GM21786 (cell line): ENCODE measurements at regions not wholly inside any gene's neighbourhood (a gene's known extent, or its start where the extent isn't known, plus 50 kb on each side); places are given as distances from the start of the nearest gene placed in this dataset.

Experiments
- ATAC-seq: cut with Tn5 transposase; IDR thresholded peaks from one replicate; pipeline ENCODE4 v1.9.1; 2021; ENCODE audit not compliant: unreplicated experiment

DNA sequence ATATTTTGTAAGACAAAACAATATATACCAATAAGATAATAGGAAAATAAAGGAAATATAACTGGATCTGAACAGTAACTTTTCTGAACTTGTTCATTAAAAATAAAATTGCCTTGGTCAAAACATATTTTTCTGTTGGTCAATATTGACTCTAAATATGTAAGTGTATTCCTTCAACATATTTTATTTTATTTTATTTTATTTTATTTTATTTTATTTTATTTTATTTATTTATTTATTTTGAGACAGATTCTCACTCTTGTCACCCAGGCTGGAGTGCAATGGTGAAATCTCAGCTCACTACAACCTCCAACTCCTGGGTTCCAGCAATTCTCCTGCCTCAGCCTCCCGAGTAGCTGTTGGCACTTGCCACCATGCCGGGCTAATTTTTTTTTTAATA is 571.0 kb downstream of the NR2F1-AS1 start:
- ATAC-seq: no peak

DNA sequence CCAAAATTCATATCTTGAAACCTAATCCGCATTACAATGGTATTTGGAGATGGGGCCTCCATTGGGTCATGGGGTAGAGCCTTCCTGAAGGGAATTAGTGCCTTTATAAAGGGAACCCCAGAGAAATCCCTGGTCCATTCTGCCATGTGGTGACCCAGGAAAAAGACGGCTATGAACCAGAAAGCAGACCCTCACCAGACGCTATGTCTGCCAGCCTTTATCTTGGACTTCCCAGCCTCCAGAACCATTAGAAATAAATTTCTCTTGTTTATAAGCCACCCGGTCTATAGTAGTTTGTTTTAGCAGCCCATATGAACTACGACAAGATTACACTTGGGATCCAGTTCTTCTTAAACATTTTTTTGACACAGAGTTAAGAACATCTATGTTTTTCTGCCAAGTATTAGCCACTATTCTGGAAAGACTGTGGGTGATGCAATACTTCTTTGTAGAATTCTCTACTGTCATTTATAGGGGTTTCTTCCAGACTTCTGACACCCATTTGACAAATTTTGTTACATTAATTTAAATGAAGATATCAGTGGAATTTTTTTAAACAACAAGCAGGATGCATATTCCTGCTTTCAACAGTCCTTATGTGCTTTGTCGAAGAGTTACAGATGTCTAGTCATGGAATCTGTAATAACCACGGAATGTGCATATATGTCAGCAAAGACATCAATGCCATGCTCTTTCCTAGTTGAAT is 572.4 kb downstream of the NR2F1-AS1 start:
- no peak for ATAC-seq

DNA sequence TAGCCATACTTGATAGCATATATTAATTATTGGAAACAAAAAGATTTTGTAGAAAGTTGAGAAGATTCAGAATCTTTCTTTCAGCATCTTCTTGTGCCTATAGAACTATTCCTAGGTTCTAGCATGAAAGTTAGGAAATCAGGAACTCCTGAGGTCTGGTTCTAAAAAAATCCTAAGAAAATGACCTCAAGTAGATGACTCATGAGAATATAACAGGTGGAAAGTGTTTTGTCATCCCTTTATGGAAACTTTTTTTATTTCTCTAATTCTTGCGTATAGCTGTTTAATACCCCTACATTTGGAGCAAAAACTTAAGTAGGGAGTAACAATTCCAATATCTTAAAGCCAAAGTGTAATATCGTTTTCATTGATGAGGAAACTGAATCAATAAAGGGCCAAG is 574.1 kb downstream of the NR2F1-AS1 start:
- ATAC-seq: no peak

DNA sequence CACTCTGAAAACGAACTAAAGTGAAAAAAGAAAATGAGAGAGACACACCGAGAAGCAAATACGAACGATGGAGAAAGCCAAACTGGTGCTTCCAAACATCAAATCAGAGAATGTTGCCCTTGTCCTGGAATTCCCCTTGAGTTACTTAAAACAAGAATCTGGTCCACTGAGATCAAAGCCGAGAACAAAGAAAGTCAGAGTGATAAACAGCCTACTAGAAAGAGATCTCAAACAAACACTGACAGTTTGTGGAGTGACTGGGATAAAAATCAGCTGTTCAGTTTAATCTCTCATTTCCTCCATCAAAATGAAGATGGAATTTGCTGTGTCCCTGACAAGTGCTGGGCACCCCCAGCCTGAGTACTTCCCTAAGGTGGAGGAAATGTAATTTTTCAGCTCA is 582.6 kb downstream of the NR2F1-AS1 start:
- ATAC-seq: no peak

DNA sequence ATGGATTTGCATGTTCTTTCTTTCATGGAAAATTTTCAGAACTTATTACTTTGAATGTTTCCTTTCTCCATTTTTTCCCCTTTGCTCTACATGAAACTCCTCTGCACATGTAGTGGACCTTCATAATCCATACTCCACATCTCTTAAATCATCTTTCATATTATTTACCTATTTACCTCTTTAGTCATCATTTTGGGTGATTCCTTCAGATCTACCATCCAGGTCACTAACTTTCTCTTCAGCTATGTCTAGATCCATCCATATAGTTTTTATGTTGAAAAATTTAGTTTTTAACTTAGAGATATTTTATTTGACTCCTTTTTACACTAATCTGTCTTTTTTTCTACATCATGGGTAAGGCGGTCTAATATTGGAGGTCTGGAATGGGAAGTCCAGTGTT is 586.6 kb downstream of the NR2F1-AS1 start:
- ATAC-seq: no peak

DNA sequence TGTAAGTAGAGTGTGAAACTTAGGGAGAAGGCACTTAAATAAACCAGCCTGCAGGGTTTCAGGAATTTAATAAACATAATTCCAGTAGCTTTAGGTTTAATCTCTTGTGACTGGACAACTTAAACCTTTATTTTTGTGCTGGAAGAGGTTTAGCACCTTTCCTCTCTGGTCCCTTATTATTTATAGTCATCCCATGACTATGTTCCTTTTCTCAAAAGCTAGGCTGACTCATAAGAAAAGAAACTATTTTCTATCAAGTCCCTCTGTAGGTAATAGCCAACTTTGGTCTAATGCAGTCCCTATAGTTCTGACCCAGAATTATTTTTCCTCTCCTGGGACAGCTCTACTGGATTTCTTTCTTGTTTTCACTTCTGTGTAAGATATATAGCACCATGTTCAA is 588.9 kb downstream of the NR2F1-AS1 start:
- no peak for ATAC-seq

DNA sequence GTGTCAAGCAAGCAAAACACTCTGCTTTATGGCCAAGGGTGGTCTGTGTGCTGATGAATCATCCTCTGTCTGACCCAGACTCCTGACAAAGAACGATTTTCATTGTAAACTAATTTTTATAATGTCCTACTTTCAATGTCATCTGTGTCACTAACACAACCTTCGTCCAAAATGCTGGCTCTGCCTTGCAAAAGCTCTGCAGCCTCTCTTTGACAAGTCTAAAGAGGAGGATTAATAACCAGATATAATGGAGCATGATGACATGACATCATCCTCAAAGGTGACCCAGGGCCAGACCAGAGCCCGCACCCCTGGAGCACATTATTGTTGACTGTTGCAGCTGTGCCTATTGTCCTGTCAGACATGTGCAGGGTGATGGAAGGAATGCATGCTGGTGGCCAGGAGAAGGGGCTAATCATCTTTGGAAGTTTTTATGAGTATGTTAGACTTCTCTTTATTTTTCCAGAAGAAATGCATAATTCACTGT is 589.4 kb downstream of the NR2F1-AS1 start:
- ATAC-seq: no peak

DNA sequence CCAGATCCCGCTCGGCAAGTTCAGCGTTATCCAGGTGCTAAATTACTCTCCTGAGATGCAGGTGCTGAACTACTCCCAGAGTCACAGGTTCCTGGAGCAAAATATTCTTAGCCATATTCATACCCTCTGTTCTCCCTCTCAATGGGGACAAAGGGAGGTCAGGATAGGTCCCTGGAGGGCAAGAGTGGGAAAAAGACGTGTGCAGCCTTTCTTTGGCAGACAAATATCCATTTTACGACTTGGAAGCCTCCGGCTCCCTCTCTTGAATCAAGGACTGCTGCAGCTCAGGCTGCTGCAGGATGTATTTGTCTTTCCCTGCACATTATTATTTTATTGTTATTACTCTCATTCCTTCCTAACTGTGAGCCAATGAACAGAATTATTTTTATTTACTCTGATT is 590.2 kb downstream of the NR2F1-AS1 start:
- ATAC-seq: no peak

DNA sequence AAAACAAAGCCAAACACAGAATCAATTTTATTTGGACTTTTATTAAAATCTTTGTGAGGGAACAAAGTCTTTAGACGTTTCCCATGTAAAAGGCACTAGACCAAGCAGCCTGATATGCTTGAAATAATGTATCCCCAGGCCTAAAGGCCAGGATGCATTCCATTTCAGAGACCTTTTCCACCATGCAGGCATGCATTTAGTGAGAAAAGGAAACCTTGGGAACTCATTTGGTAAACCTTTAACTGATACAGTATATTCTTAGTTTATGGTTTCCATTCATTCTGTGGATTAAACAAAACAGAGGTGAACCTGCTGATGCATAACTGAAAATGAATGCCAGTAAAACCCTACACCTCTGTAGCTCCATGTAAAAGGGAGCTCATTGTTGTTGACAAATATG is 600.0 kb downstream of the NR2F1-AS1 start:
- no peak for ATAC-seq

DNA sequence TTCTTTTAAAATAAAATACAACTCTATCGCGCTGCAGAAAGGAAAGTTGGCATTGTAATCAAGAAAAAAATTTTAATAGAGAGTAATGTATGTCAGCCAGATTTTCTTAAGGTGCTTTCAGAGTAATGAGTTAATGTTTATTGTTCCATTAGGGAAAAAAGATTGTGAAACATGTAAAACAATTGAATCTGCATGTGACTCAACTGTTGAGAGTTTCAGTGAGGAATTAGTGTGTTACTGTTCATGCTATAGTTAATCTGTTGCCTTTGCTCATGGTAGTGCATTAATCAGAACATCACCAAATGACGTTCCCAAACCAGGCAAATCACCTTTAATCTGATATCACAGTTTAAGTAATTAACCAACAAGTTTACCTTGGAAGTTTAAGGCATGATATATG is 600.5 kb downstream of the NR2F1-AS1 start:
- ATAC-seq: no peak

DNA sequence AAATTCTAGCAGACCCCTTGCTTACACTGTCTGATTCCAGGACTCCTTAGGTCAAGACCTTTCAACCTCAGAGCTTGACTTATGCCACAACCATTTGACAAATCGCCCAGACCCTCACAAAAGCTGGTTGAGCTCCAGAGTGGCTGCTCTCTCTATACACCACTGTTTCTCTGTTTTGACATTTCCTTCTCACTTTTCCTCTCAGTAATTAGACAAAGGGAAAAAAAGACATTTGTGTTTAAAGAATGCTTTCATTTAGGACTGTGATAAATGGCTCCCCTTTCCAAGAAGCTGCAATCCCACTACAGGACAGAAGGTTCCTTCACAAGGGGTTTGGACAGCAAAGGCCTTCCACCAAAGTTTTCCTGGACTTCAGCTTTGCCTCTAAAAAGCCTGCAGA is 601.3 kb downstream of the NR2F1-AS1 start:
- no peak for ATAC-seq

DNA sequence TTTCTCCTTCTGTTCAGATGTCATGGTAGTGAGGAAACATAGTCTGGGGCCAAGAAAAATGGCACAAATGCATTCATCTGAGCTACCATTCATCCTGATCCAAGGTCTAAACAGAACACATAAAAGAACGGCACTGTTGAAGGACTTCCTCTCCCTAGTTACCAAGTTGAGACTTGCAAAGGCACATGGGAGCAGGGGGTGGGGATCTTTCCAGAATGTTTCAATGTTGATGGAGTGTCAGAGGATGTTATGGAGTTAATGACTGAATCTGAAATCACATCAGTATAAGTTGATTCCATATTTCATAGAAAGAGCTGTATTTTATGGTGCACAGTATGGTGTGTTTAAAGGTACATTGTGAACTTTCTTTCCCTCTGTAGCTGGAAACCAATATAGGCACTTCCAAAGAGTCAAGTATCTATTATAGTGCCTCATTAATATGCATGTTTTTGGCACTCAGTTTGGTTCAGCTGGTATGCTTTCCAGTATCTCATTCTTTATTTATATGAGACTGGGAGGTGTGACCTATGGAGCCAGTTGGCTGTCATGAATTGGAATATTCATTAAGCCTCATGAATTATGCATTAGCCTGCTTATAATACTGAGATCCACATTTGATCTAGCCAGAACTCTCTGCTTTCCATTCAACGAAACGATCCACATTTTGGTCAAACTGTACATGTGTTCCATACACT is 603.0 kb downstream of the NR2F1-AS1 start:
- no peak for ATAC-seq

DNA sequence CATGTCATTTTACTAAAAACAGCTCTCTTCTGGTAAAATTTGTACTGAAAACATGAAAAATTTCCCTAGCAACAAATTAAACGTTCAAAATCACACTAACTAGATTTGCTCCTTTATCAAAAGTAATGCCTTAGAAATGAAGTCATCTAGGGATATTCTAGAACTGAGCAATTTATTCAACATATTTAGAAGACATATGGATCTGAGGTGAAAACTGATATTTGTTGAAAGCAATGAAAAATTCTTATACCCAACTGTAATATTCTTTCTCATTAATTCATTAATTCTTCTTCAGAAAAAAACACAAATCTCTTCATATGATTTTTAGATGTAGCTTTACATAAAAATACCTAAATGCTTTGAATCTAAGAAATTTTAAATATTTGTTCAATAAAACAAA is 604.9 kb downstream of the NR2F1-AS1 start:
- no peak for ATAC-seq

DNA sequence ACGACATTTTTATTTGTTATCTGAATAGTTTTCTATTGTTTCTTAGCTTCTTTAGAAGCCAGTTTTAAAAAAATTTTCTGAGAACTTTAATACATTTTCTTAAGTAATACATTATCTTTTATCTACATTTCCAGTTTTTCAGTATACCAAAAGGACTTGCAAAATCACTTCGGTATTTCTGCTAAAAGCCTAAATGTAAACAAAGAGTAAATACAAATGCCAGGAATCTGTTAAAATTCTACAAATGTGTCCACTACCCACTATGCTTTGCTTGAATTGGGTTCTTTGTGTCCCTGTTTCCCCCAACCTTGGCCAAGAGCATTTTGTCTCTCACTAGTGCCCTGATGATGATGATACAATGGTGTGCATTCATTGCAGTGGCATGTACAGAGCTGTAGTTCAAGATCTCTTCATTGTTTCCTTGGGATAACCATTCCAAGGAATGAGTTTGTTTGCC is 611.2 kb downstream of the NR2F1-AS1 start:
- ATAC-seq: no peak

DNA sequence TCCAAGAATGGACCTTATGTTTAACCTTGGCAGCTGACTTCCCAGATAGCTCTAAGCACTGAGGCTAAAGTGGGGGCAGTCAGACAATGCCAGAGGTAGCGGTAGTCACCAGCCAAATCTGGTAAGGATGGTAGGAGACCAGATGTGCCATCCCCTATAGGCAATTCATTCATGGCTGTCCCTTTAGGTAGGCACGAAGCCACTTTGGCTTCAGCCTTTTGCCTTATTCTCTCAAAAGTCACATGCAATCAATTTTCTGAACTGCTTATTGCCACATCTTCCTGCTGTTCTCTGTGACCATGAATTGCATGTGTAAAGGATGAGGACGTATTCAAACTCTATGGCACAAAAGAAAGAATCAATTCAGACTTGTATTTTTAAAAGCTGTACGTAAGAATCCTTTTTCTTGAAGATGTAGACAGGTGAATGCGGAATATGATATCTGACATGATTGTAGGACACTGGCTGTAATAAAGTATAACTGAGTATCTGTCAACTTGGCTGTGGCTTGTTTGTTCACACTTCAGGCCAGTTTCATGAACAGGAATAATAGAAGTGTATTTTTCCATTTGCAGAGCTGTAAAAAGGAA is 611.7 kb downstream of the NR2F1-AS1 start:
- ATAC-seq: no peak

DNA sequence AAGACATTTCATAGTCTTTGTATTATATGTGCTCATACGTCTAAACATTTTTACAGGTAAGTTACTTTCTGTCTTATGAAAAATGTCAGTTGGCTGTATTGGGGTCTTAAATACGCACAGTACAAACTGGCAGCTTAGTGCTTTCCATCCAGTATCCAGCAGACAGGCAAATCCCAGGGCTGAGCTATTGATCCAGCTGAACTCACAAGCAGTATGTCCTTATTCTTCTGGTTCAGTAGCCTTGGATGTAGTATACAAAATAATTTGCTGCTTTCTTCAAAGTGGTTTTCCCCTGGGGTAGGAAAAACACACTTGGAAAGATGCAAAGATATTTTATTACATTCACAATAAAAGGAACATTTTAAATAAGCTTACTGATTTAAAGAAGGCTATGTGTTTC is 617.2 kb downstream of the NR2F1-AS1 start:
- no peak for ATAC-seq

DNA sequence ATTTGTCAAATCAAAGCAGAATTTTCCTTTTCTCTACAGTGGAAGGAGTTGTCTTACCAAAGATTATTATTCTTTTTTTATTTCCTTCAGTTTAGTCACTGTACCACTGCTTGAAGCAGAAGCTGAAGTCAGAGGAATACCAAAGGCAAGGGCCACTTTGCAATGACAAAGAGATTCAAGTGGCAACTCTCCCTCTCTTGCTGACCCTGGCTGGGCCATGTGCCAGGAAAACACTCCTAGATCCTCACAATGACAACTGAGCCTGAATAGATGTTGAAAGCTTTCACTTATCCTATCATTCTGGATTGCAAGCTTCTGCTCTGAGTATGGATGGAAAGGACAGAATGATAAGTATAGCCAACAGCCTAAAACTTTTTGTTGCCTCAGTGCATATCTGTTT is 618.3 kb downstream of the NR2F1-AS1 start:
- ATAC-seq: no peak

DNA sequence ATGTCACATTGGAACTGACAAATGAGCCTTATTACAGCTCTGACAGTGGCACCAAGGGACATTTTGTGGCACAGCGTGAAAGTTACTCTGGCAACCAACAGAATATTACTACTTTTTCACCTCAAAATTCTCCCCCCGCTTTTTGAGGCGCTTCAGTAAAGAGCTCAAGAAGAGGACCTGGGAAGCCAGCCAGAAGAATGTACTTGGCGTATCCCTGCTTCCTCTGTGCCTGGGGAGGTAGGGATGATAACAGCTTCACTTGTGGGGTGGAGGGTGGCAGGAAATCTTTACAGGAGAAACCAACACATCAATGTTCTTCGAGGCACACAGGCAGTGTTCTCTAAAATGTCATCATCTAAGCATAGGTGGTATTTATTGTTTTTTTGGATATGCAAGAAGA is 624.1 kb downstream of the NR2F1-AS1 start:
- no peak for ATAC-seq

DNA sequence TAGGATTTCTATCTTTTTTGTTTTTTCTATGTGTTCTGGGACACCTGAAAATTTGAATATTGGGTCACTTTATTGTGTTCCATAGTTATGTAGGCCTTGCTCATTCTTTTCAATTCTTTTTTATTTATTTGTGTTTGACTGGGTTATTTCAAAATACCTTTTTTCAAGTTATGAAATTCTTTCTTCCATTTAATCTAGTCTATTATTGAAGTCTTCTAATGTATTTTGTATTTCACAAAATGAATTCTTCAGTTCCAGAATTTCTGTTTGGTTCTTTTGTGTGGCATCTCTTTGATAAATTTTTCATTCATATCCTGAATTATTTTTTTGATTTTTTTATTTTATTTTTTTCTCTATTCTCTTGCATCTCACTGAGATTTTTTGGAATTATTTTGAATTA is 628.8 kb downstream of the NR2F1-AS1 start:
- no peak for ATAC-seq

DNA sequence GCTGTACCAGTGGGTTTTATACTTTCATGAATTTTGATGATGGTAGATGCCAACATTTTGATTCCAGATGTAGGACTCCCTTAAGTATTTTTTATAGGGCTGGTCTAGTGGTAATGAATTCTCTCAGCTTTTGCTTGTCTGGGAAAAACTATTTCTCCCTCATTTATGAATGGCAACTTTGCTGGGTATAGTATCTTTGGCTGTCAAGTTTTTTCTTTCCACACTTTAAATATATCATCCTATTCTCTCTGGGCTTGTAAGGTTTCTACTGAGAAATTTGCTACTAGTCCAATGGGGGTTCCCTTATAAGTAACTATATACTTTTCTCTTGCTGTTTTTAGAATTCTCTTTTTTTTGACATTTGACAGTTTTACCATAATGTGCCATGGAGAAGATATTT is 629.3 kb downstream of the NR2F1-AS1 start:
- no peak for ATAC-seq

DNA sequence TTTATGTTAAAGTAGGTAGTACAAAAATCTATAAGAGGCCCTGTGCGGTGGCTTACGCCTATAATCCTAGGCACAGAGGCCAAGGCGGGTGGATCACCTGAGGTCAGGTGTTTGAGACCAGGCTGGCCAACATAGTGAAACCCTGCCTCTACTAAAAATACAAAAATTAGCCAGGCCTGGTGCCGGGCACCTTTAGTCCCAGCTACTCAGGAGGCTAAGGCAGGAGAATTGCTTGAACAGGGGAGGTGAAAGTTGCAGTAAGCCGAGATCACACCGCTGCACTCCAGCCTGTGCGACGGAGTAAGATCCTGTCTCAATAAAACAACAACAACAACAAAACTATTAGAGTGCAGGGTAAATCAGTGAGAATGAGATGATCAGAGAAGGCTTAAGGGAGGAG is 634.5 kb downstream of the NR2F1-AS1 start:
- ATAC-seq: no peak

DNA sequence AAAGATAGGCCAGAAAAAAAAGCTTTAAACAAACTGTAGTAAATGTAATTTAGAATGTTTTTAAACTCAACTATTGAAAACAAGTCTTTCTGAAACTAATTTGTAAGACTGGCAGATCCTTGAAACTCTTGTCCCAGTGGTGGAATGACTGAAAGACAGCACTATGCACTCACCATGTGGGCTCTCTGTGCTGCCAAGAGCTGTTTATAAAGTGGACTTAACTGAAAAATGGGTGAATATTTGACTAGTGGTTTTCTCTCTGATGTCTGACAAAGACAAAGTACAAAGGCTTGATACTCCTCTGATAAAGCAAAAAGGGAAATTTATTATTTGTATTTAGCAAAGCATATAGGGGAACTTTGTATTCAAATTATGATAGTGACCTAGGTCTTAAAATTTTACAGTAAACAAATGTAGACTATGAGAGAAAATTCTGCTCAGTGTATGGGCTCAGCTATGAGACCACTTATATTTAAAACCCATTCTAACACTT is 635.4 kb downstream of the NR2F1-AS1 start:
- ATAC-seq: peak; percentile 71
